ENCODE measurements at regions not wholly inside any gene's neighbourhood (a gene's known extent, or its start where the extent isn't known, plus 50 kb on each side); places are given as distances from the start of the nearest gene placed in this dataset.
"Not testable (repeated sequence)": the region's sequence is repeated elsewhere in the genome, so short reads cannot be mapped to it uniquely, and the experiment has no call there.

DNA sequence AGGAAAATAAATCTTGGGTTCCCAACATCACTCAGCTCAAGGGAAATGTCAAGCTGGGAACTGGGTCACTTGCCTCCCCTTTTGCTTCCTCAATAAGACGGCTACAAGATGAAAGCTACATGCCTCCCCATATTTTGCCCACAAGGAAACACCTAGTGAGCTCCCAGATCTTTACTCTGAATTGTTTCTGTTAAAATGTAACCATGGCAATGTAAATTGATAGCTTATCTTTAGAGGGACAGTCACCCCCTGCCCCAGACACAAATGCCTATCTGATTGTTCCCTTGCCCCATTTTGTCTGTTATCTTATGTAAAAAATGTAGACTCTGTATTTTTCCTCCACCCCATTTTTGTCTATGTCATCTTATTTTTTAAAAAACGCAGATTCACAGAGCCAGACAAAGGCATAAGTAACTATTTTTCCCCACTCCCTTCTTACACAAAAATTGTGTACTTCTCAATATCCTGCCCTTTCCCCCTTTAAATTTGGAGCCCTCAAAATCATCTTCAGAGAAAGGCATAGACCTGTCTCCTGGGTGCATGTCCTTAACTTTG lies 288.7 kb upstream of the ERCC4 start:
- DNase-seq (ENCODE audit: low read depth): no peak

- DNase-seq (ENCODE audit: low read depth): no peak
These were observed 288.0 kb upstream of the ERCC4 start for GRCh38 chr16:13631916-13632315.

GRCh38 chr16:13632504-13632903 lies 287.4 kb upstream of the ERCC4 start:
- DNase-seq (ENCODE audit: low read depth): not testable (repeated sequence)

- DNase-seq (ENCODE audit: low read depth): no peak
These were observed 286.5 kb upstream of the ERCC4 start for GRCh38 chr16:13633391-13633861.

DNA sequence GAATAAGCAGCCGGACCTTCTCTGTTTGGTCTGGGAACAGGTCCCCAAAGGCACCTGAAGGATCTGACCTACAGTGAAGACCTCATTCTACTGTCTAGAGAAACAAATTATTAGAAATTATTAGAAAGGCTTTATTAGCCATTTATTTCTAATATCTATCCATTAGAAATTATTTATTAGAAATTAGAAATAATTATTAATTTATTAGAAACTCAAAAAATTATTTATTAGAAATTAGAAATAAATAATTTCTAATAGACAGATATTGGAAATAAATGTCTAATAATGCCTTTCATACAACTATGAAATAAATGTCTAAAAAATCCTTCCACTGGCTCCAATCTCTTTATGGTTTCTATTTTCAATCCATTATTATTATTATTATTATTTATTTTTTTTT lies 285.7 kb upstream of the ERCC4 start:
- DNase-seq (ENCODE audit: low read depth): no peak

- no peak for DNase-seq (ENCODE audit: low read depth)
These were observed 285.0 kb upstream of the ERCC4 start for GRCh38 chr16:13634959-13635358.

GRCh38 chr16:13638218-13638617 lies 281.7 kb upstream of the ERCC4 start:
- no peak for DNase-seq (ENCODE audit: low read depth)

- no peak for DNase-seq (ENCODE audit: low read depth)
These were observed 276.5 kb upstream of the ERCC4 start for GRCh38 chr16:13643412-13643811.

DNA sequence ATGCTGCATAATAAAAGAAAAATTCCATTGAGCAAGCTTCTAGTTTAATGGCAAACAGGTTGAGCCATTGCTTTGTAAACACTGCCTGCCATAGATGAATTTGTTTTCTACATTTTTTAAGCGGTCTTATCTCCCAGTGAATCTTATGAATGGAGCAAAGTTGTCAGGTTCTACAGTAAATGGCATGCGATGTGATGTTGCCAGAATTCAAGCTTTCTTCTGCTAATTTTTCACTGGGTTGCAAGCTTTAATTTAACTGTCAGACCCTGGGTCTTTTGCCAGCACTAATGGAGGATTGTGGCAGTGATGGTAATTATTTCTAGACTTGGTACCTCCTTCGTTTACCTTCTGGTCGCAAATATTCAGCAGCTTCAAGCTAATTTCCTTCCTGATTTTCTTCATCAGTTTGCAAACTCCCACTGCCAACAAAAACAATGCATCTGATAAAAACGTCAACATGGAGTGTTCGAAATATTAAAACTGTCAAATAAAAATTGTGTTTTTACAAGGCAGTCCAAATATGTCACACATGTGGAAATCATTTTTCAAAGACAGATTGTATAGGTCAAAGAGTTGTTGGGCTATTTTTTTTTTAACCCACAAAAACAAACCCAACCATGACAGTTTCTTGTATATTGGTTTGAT lies 274.2 kb upstream of the ERCC4 start:
- DNase-seq (ENCODE audit: low read depth): no peak

DNA sequence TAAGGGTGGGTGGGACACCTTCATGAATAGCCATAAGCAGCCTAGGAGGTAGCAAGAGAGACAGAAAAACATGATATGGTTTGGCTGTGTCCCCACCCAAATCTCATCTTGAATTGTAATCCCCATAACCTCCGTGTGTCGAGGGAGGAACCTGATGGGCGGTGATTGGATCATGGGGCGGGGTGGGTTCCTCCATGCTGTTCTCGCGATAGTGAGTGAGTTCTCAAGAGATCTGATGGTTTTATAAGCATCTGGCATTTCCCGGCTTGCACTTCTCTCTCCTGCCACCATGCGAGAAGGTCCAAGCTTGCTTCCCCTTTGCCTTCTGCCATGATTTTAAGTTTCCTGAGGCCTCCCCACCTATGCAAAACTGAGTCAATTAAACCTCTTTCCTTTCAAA lies 259.1 kb upstream of the ERCC4 start:
- DNase-seq (ENCODE audit: low read depth): no peak

DNA sequence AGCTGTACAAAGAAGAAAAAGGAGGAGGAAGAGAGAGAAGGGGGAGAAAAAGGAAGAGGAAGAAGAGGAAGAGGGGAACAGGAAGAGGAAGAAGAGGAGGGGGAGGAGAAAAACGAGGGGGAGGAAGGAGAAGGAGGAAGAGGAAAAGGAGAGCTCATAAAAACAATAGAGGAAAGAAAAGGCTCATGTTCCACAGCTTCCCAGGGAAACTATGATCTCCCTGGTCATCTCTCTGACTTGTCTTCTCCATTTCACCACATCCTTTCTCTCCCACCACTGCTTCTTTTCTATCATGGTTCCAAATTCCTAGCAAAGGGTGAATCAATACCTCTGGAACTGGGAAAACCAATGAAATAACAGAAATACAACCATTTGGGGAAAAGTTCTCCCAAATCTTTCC lies 254.1 kb upstream of the ERCC4 start:
- no peak for DNase-seq (ENCODE audit: low read depth)

GRCh38 chr16:13672196-13672595 lies 247.8 kb upstream of the ERCC4 start:
- no peak for DNase-seq (ENCODE audit: low read depth)

DNA sequence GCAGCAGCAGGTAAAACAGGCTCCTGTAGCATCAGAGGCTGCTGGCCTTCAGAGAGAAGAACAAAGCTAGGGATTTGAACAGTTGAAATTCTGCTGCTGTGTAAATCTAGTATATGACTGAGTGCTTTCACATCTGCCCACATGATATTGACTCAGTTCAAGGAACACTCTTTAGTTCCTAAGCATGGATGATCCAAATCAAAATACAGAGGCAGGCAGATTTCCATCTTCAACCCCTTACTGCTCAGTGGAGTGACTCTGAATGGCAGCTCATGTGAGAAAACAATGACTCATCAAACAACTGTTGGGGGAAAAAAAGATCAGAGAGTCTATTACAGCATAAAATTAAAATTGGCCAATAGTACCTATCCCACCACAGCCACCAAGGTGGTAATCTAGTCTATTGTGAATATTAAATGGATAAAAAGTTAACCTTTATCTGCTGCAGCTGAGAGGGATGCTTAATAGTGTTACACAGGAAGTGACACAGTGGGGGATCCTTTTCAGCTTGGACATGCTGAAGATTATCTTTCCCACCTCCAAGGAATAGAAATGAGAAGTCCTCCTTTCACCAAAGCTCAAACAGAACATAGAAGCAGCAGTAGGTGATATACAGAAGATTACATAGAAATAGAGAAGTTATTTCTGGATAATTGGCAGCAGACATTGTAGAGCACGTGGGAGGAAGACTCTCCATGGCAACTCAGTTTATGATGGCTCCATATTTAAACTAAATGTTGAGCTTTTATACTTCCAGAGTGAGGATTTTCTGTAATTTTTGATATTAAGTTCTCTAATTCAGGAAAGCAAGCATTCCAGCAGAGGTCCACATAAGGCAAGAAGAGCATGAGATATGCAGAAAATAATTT lies 239.7 kb upstream of the ERCC4 start:
- DNase-seq (ENCODE audit: low read depth): no peak

- no peak for DNase-seq (ENCODE audit: low read depth)
These were observed 235.0 kb upstream of the ERCC4 start for GRCh38 chr16:13684819-13685563.

- DNase-seq (ENCODE audit: low read depth): no peak
These were observed 223.9 kb upstream of the ERCC4 start for GRCh38 chr16:13696017-13696416.

GRCh38 chr16:13697013-13697412 lies 222.9 kb upstream of the ERCC4 start:
- no peak for DNase-seq (ENCODE audit: low read depth)

DNA sequence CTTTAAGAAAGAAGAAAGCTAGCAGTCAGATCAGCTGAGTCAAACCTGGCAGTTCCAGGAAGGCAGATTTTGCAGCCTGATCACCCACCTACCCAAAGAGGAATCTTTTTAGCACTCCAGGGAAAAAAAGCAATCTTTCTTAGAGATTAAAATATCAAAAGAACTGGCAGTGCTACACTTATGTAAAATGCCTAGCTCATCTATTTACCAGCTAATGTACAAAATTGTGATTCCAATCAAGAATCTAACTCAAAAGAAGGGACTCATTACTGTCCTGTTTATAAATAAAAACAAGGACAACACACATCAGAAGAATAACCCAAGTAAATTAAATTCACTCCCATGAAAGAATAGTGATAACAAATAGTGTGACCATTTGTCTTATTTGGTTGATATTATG lies 222.4 kb upstream of the ERCC4 start:
- DNase-seq (ENCODE audit: low read depth): no peak

DNA sequence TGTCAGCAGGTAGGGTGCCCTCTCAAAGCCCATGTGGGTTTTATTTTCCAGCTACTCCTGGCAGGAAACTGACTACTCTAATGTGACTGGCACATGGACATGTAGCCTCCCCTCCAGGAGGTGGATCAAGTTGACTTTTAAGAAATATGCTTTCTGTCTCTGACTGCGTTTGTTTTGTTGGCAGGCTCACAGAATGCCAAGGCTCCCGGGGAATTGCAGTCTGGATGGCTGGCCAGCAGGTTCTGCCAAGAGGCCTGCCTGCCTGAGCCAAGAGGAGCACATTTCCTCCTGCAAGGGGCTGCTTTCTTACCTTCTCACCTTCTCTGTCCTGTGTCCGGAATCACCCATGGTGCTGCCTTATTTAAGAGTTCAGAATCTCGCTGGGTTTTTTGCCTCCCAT lies 217.3 kb upstream of the ERCC4 start:
- DNase-seq (ENCODE audit: low read depth): no peak

DNA sequence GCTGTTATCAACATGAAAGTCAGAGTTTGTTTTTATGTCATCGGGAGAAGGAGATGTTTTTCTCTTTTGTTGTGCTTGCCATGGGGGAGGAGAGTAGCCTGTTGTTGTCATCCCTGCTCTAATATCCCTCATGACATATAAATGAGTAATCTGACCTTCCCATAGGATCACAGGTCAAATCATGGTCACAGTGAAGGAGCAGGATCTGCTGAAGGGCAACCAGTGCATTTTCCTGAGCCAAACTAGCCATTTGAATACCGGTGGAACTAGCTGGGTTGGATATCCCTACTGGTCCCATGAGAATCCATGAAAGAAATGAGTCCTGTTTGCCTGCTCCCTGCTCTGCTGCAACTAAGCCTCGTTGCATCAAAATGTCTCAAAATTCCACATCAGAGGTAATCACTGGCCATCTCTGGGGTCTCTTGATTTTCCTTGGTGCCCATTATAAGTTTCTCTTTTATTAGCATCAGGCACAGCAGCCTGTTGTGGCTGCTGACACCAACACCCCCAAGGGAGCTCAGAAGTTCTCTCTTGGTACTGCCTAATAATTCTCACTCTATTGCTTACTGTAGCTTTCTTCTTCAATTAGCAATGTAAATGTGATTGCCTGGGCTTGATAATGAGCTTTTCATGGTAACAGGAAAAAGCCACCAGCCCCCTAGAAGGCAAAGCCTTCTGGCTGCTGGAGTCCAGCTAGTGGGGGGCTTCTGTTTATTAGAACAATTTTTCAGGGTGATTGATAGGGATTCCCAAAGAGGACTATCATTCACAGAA lies 211.4 kb upstream of the ERCC4 start:
- DNase-seq (ENCODE audit: low read depth): no peak

DNA sequence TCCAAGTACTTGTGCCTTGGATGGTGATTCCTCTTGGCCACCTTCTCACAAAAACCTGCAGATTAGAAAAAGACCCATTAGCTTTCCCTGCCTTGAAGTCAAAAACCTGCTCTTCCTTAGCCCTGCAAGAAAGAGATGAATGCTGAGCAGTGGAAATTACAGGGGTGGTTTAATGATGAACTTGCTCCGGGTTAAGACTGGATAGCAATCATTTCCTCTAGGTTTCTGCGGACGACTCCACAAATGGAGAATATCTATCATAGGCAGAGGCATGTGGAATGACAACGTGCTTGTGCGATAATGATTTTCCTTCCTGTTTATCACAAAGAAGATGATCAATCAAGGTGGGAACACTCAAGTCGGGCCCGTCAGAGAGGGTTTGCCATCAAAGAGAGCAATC lies 201.2 kb upstream of the ERCC4 start:
- no peak for DNase-seq (ENCODE audit: low read depth)

DNA sequence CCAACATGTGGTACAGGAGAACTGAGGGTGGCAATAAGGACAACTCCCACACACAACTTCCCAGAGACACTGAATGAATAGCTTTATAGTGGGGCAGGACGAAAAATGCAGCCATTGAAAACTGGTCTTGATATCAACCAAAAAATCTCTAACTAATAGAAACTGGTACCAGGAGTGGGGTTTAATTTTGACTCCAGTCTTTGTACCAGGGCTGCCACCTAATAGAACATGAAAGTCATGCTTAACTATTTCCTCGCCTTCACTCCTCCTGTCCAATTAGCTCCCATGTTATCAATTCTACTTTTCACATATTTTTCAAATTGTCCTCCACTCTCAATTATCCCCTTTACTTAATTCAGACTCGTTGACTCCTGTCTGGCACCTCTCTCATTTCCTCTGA lies 192.0 kb upstream of the ERCC4 start:
- no peak for DNase-seq (ENCODE audit: low read depth)

DNA sequence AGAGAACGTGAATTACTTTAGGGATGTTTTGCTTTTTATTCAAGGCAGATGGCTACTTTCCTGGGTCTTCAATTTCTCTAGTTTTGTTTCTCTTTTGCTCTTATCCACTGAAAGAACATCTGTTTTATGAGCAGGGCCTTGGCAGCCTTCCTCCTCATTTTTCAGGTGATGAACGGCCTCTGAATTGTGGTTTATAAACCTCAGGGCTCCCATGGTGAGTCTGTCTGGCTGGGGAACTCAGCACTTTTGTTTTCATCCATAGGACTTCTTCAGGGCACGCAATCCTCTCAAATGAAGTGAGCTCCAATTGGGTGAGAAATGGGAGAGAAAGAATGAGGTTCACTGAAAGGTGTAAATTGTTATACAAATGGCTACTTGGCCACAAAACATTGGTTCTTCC lies 186.4 kb upstream of the ERCC4 start:
- DNase-seq (ENCODE audit: low read depth): no peak

Data from EH (cell line).